Left ventricle myocardium inferior (tissue), 1 donor: ENCODE measurements at regions not wholly inside any gene's neighbourhood (a gene's known extent, or its start where the extent isn't known, plus 50 kb on each side); places are given as distances from the start of the nearest gene placed in this dataset.
"Not testable (repeated sequence)": the region's sequence is repeated elsewhere in the genome, so short reads cannot be mapped to it uniquely, and the experiment has no call there.

Experiments
- DNase-seq: peaks from one replicate; pipeline ENCODE4 v3.0.0-alpha.2; 2020
- H3K27ac ChIP-seq: fragments of 200-600 bp; replicated peaks from 2 replicates; pipeline ENCODE4 v1.8.0; 2021
- H3K27me3 ChIP-seq: fragments of 200-600 bp; 2 replicates; pipeline ENCODE4 v1.8.0; 2021; ENCODE audit warnings: low read depth
- H3K36me3 ChIP-seq: fragments of 200-600 bp; 2 replicates; pipeline ENCODE4 v1.8.0; 2021
- H3K4me1 ChIP-seq: fragments of 200-600 bp; 2 replicates; pipeline ENCODE4 v1.8.0; 2021
- H3K4me3 ChIP-seq: fragments of 200-600 bp; 2 replicates; pipeline ENCODE4 v1.8.0; 2021; ENCODE audit warnings: mild to moderate bottlenecking, moderate library complexity
- H3K9me3 ChIP-seq: fragments of 200-600 bp; replicated peaks from 2 replicates; pipeline ENCODE4 v1.8.0; 2021
- CTCF ChIP-seq: fragments of 200-600 bp; IDR thresholded peaks from 2 replicates; pipeline ENCODE4 v1.8.0; 2021; ENCODE audit warnings: antibody characterized with exemption, mild to moderate bottlenecking, borderline replicate concordance
- intact Hi-C: fragments of 100-400 bp; cut with micrococcal nuclease; formaldehyde crosslinking; loops from one replicate; pipeline ENCODE4 v1.11.0; 2022
- donor health status: DM: no; HTN: yes; CAD: no; lungs with severe emphysema.

- H3K4me3 ChIP-seq, result no peak overlapping the region
- DNase-seq, result no peak
These were observed 86.8 kb upstream of the WSB1 start for GRCh38 chr17:27207073-27207513.

DNA sequence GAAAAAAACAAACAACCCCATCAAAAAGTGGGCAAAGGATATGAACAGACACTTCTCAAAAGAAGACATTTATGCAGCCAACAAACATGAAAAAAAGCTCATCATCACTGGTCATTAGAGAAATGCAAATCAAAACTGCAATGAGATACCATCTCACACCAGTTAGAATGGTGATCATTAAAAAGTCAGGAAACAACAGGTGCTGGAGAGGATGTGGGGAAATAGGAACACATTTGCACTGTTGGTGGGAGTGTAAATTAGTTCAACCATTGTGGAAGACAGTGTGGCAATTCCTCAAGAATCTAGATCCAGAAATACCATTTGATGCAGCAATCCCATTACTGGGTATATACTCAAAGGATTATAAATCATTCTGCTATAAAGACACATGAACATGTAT is 85.5 kb upstream of the WSB1 start:
- H3K4me1 ChIP-seq, H3K4me3 ChIP-seq, H3K9me3 ChIP-seq, intact Hi-C loops, H3K36me3 ChIP-seq, DNase-seq, H3K27ac ChIP-seq: not testable (repeated sequence)
- H3K27me3 ChIP-seq, result peaks cover 19% of the 10 kb centered on the region

More at GRCh38 chr17:27207073-27207513, 86.8 kb upstream of the WSB1 start:
- intact Hi-C loops, result no loop called here
- Histone ChIP-seq H3K9me3 (peaks cover 4% of the 10 kb centered on the region), H3K4me1 (no peaks in the 10 kb centered on the region), H3K36me3 (no peaks in the 10 kb centered on the region), H3K27me3 (peaks cover 19% of the 10 kb centered on the region), H3K27ac (no peak overlapping the region)
- no peak for TF ChIP-seq CTCF

DNA sequence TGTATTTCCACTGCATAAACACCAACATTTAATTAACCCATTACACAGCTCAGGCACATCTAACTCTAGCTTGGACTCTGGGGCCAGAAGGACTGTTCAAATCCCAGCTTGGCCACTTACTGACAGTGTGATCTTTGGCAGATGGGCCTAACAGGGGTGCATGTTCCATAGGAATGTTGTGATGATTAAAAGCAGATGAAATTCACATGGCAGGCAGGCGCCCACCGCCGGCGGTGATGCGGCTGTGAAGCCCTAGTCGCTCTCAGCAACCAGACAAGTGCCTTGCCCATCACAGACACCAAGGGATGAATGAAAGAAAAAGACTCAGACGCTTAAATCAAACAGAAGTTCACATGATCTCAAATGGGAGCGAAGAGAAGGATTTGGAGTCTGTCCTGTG is 84.6 kb upstream of the WSB1 start:
- Histone ChIP-seq H3K36me3 (no peaks in the 10 kb centered on the region), H3K4me3 (no peak overlapping the region), H3K27me3 (peaks cover 14% of the 10 kb centered on the region), H3K4me1 (no peaks in the 10 kb centered on the region), H3K27ac (no peak overlapping the region), H3K9me3 (peaks cover 5% of the 10 kb centered on the region)
- intact Hi-C loops, result no loop called here
- no peak for DNase-seq
- TF ChIP-seq CTCF, result no peak

DNA sequence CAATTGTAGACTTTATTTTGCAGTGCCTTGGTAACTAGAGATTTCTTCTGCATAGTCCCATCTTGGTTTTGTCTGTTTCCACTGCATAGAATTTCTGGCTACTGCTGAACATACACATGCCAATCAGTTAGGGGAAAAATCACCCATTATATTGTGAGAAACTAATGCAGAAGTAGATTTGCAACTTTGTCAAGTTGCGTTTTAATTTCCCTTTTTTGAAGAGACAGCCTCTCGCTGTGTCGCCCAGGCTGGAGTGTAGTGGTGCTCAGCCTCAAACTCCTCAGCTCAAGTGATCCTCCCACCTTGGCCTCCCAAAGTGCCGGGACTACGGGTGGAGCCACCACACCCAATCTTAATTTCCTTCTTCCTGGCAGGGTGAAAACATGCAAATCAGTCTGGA is 83.1 kb upstream of the WSB1 start:
- H3K4me3 ChIP-seq, DNase-seq, H3K27me3 ChIP-seq, H3K27ac ChIP-seq, intact Hi-C loops, H3K4me1 ChIP-seq, H3K36me3 ChIP-seq: not testable (repeated sequence)
- peaks cover 16% of the 10 kb centered on the region for H3K9me3 ChIP-seq

DNA sequence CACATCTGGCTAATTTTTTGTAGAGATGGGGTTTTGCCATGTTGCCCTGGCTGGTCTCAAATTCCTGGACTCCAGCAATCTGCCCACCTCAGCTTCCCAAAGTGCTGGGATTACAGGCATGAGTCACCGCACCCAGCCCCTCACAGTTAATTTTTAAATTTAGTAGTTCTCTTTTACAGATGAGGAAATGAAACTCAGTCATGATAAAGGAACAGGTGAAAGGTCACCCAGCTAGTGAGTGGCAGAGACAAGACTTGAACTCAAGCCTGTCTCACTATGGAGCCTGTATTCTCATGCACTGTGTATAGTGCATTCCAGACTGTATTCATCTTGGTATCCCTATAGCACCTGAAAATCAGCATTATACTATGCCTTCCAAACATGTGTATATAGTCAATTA is 77.1 kb upstream of the WSB1 start:
- H3K9me3 ChIP-seq, result peaks cover 13% of the 10 kb centered on the region
- no peak overlapping the region for H3K27ac ChIP-seq
- no peak for TF ChIP-seq CTCF
- intact Hi-C loops, result no loop called here
- DNase-seq, result no peak
- H3K4me3 ChIP-seq, result no peak overlapping the region
- H3K27me3 ChIP-seq, result peaks cover 4% of the 10 kb centered on the region
- no peaks in the 10 kb centered on the region for H3K36me3 ChIP-seq
- H3K4me1 ChIP-seq, result no peaks in the 10 kb centered on the region

DNA sequence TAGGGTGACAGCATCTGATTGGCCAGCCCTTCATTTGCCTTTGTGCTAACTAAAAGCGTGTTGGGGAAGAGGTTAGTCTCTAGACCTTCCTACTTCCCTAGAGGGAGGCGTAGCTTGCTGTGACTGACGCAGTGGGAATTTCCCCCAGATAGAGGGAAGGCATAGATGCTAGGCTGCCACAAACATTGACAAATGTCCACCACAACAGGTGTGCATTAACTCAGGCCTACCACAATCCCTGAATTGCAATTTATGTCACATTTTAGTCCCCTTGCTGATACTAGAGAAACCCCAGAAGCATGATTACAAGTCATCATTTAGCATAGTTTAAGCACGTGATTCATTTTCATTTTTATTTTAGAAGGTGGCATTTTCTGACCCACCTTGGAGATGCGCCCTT is 76.3 kb upstream of the WSB1 start:
- no peak for DNase-seq
- TF ChIP-seq CTCF, result no peak
- H3K27ac ChIP-seq, result no peak overlapping the region
- no peaks in the 10 kb centered on the region for H3K36me3 ChIP-seq
- peaks cover 13% of the 10 kb centered on the region for H3K9me3 ChIP-seq
- intact Hi-C loops, result no loop called here
- peaks cover 4% of the 10 kb centered on the region for H3K27me3 ChIP-seq
- no peak overlapping the region for H3K4me3 ChIP-seq
- no peaks in the 10 kb centered on the region for H3K4me1 ChIP-seq

GRCh38 chr17:27218041-27218440 is 75.9 kb upstream of the WSB1 start:
- peaks cover 4% of the 10 kb centered on the region for H3K27me3 ChIP-seq
- H3K27ac ChIP-seq, result no peak overlapping the region
- no peak overlapping the region for H3K4me3 ChIP-seq
- no peaks in the 10 kb centered on the region for H3K36me3 ChIP-seq
- TF ChIP-seq CTCF, result no peak
- DNase-seq, result no peak
- intact Hi-C loops, result no loop called here
- no peaks in the 10 kb centered on the region for H3K4me1 ChIP-seq
- peaks cover 13% of the 10 kb centered on the region for H3K9me3 ChIP-seq
